Colonic mucosa (tissue), 4 donors: ENCODE measurements at regions not wholly inside any gene's neighbourhood (a gene's known extent, or its start where the extent isn't known, plus 50 kb on each side); places are given as distances from the start of the nearest gene placed in this dataset.
"Not testable (repeated sequence)": the region's sequence is repeated elsewhere in the genome, so short reads cannot be mapped to it uniquely, and the experiment has no call there.

ENCODE experiments used
- DNase-seq: peaks from one replicate; pipeline ENCODE4 v3.0.0-alpha.2; 2020
- H3K27ac ChIP-seq: fragments of 200-600 bp; one replicate; pipeline ENCODE4 v1.8.0; 2021
- H3K27me3 ChIP-seq: fragments of 200-600 bp; one replicate; pipeline ENCODE4 v1.8.0; 2021
- H3K36me3 ChIP-seq: fragments of 200-600 bp; one replicate; pipeline ENCODE4 v1.8.0; 2021
- H3K4me1 ChIP-seq: fragments of 200-600 bp; one replicate; pipeline ENCODE4 v1.8.0; 2021; ENCODE audit warnings: mild to moderate bottlenecking
- H3K4me3 ChIP-seq: fragments of 200-600 bp; one replicate; pipeline ENCODE4 v1.8.0; 2021
- H3K9ac ChIP-seq, 2 donors: one replicate each; pipeline ENCODE4 v1.7.0; 2013; ENCODE audit warnings: control low read depth in 2 of 2, low read depth in 2 of 2, low read length in 2 of 2
- H3K9me3 ChIP-seq: fragments of 200-600 bp; one replicate; pipeline ENCODE4 v1.8.0; 2021
- intact Hi-C: fragments of 100-400 bp; cut with DNase I; formaldehyde crosslinking; loops from one replicate; pipeline ENCODE4 v1.14.1; 2022
- TF ChIP-seq, protein P1 (sequence below): fragments of 200-600 bp; IDR thresholded peaks from one replicate; pipeline ENCODE4 v1.8.0; 2022; ENCODE audit warnings: antibody characterized with exemption, mild to moderate bottlenecking
- donor health status: healthy.
- donor health status: DM: no; HTN: no; CAD: no.
- donor health status: DM: no; HTN: no; CAD: no.

DNA sequence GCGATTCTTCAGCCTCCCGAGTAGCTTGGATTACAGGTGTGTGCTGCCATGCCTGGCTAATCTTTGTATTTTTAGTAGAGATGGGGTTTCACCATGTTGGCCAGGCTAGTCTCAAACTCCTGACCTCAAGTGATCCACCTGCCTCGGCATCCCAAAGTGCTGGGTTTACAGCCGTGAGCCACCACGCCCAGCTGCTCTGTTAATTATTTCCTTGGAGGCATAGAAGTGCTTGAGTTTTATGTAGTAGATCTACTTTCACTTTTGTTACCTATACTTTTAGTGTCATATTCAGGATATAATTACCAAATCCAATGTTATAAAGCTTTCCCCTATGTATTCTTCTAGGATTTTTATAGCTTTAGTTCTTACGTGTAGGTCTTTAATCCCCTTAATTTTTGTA lies 1093.0 kb downstream of the GATA3 start:
- Histone ChIP-seq H3K9me3 (no peaks in the 10 kb centered on the region), H3K9ac (no peak overlapping the region), H3K4me3 (no peak overlapping the region), H3K27ac (no peak overlapping the region), H3K4me1 (no peaks in the 10 kb centered on the region), H3K36me3 (no peaks in the 10 kb centered on the region), H3K27me3 (no peaks in the 10 kb centered on the region)
- intact Hi-C loops = no loop called here
- TF ChIP-seq, protein P1, sequence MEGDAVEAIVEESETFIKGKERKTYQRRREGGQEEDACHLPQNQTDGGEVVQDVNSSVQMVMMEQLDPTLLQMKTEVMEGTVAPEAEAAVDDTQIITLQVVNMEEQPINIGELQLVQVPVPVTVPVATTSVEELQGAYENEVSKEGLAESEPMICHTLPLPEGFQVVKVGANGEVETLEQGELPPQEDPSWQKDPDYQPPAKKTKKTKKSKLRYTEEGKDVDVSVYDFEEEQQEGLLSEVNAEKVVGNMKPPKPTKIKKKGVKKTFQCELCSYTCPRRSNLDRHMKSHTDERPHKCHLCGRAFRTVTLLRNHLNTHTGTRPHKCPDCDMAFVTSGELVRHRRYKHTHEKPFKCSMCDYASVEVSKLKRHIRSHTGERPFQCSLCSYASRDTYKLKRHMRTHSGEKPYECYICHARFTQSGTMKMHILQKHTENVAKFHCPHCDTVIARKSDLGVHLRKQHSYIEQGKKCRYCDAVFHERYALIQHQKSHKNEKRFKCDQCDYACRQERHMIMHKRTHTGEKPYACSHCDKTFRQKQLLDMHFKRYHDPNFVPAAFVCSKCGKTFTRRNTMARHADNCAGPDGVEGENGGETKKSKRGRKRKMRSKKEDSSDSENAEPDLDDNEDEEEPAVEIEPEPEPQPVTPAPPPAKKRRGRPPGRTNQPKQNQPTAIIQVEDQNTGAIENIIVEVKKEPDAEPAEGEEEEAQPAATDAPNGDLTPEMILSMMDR = no peak
- no peak for DNase-seq

DNA sequence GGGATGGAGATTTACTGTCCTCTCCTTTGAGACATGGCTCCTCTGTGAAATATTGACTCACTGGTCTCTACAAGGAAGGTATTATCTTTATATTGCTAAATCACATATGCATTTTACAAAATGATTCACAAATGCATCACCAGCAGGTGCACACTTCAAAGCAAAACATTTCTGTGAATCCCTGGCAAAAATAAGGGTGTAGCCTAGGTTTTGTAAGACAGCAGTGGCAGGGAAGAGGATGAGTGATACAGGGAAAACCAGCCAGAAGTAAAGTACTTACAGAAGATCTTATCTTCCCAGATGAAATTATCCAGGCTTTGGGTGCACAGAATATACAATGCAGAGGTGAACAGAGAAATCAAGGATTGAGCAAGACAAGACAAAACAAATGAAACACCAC lies 1094.6 kb downstream of the GATA3 start:
- Histone ChIP-seq H3K36me3 (no peaks in the 10 kb centered on the region), H3K27me3 (no peaks in the 10 kb centered on the region), H3K4me1 (no peaks in the 10 kb centered on the region), H3K4me3 (no peak overlapping the region), H3K9me3 (no peaks in the 10 kb centered on the region), H3K9ac (no peak overlapping the region), H3K27ac (no peak overlapping the region)
- intact Hi-C loops = no loop called here
- DNase-seq = no peak
- TF ChIP-seq, protein P1 = no peak

DNA sequence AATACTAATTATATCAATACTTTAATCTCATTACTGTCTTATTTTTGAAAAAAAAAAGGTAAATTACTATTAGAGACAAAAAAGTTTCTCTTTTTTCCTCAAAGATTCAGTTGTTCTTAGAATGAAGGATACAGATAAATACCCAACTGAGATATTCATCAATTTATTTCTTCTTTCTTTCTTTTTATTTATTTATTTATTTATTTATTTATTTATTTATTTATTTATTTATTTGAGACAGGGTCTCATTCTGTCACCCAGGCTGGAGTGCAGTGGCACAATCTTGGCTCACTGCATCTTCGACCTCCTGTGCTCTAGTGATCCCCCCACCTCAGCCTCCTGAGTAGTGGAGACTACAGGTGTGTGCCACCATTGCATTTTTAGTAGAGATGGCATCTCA lies 1098.6 kb downstream of the GATA3 start:
- intact Hi-C loops = not testable (repeated sequence)

GRCh38 chr10:9157656-9158055 lies 1103.2 kb downstream of the GATA3 start:
- Histone ChIP-seq H3K36me3 (no peaks in the 10 kb centered on the region), H3K9ac (no peak overlapping the region), H3K9me3 (no peaks in the 10 kb centered on the region), H3K27me3 (no peaks in the 10 kb centered on the region), H3K27ac (no peak overlapping the region), H3K4me1 (no peaks in the 10 kb centered on the region), H3K4me3 (no peak overlapping the region)
- TF ChIP-seq, protein P1 = no peak
- DNase-seq = no peak
- intact Hi-C loops = no loop called here

More for the DNA sequence above, 1098.6 kb downstream of the GATA3 start:
- not testable (repeated sequence) for H3K4me1 ChIP-seq, DNase-seq, H3K36me3 ChIP-seq, H3K4me3 ChIP-seq, H3K9ac ChIP-seq, H3K27me3 ChIP-seq, H3K27ac ChIP-seq, H3K9me3 ChIP-seq

DNA sequence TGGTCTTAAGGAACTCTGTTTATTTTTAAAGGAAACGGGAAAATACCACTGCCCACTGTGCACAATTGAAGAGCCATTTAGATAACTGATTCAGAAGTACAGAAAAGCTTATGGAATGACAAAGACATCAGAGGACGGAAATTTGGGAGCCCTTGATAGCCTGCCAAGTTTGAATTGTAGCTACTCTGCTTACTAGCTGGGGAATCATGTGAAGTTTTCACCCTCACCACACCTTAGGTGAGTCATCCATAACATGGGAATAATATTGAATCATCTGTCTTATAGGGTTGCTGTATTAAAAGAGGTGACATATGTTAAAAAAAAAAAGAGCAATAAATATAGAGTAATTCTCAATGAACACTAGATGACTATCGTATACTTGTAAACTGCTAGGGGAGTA lies 1104.2 kb downstream of the GATA3 start:
- Histone ChIP-seq H3K36me3 (no peaks in the 10 kb centered on the region), H3K4me1 (no peaks in the 10 kb centered on the region), H3K4me3 (no peak overlapping the region), H3K9me3 (no peaks in the 10 kb centered on the region), H3K27me3 (no peaks in the 10 kb centered on the region), H3K27ac (no peak overlapping the region), H3K9ac (no peak overlapping the region)
- TF ChIP-seq, protein P1 = no peak
- DNase-seq = no peak
- intact Hi-C loops = no loop called here

GRCh38 chr10:9160275-9160674 lies 1105.8 kb downstream of the GATA3 start:
- Histone ChIP-seq H3K4me1 (no peaks in the 10 kb centered on the region), H3K27ac (no peak overlapping the region), H3K4me3 (no peak overlapping the region), H3K9ac (no peak overlapping the region), H3K27me3 (no peaks in the 10 kb centered on the region), H3K36me3 (no peaks in the 10 kb centered on the region), H3K9me3 (no peaks in the 10 kb centered on the region)
- DNase-seq = no peak
- intact Hi-C loops = no loop called here
- TF ChIP-seq, protein P1 = no peak
